ENCODE measurements at regions not wholly inside any gene's neighbourhood (a gene's known extent, or its start where the extent isn't known, plus 50 kb on each side); places are given as distances from the start of the nearest gene placed in this dataset.

GRCh38 chr6:63487103-63487813, 85.0 kb upstream of the LOC128125822 start:
- no peaks in the 10 kb centered on the region for H3K27me3 ChIP-seq (ENCODE audit: control insufficient read depth, insufficient read depth, low read length)
- DNase-seq (ENCODE audit: low read depth in 2 of 2): no peak
- TF ChIP-seq EZH2 (IDR thresholded peaks at IDR 0.05; ENCODE audit: low read length, missing control alignments): no peak
- TF ChIP-seq CTCF (conservative IDR thresholded peaks at IDR 0.05 in 1 of 2, IDR thresholded peaks at IDR 0.05 in 1 of 2; ENCODE audit: low read depth in 1 of 2, low read length in 2 of 2): no peak

GRCh38 chr6:63491119-63491518, 81.2 kb upstream of the LOC128125822 start:
- Histone ChIP-seq H2AFZ (ENCODE audit: low read length) (no peak overlapping the region), H3K4me1 (ENCODE audit: control insufficient read depth, extremely low read depth, insufficient read depth, low read length) (no peaks in the 10 kb centered on the region), H3K79me2 (ENCODE audit: control insufficient read depth, insufficient read depth, low read length) (no peaks in the 10 kb centered on the region), H3K9me3 (ENCODE audit: control insufficient read depth, insufficient read depth, low read depth, low read length) (no peaks in the 10 kb centered on the region), H3K36me3 (ENCODE audit: control insufficient read depth, insufficient read depth, low read length) (no peaks in the 10 kb centered on the region), H3K27me3 (ENCODE audit: control insufficient read depth, insufficient read depth, low read length) (no peaks in the 10 kb centered on the region), H3K9ac (ENCODE audit: insufficient read depth, low read length) (no peak overlapping the region), H3K27ac (ENCODE audit: insufficient read depth, low read length) (no peak overlapping the region), H3K4me2 (ENCODE audit: extremely low read depth, insufficient read depth, low read length) (no peak overlapping the region), H4K20me1 (ENCODE audit: control insufficient read depth, extremely low read depth, insufficient read depth, low read length) (no peaks in the 10 kb centered on the region), H3K4me3 (replicated peaks in 1 of 4; ENCODE audit: control extremely low read depth in 1 of 4, insufficient read depth in 1 of 4, low read depth in 3 of 4, low read length in 4 of 4) (no peak overlapping the region)
- DNase-seq (ENCODE audit: low read depth in 2 of 2): no peak
- no peak for TF ChIP-seq EZH2 (IDR thresholded peaks at IDR 0.05; ENCODE audit: low read length, missing control alignments)

More at GRCh38 chr6:63487103-63487813, 85.0 kb upstream of the LOC128125822 start:
- H3K79me2 ChIP-seq (ENCODE audit: control insufficient read depth, insufficient read depth, low read length): no peaks in the 10 kb centered on the region
- H3K4me3 ChIP-seq (replicated peaks in 1 of 4; ENCODE audit: control extremely low read depth in 1 of 4, insufficient read depth in 1 of 4, low read depth in 3 of 4, low read length in 4 of 4): no peak overlapping the region
- H3K4me2 ChIP-seq (ENCODE audit: extremely low read depth, insufficient read depth, low read length): no peak overlapping the region
- no peak overlapping the region for H3K27ac ChIP-seq (ENCODE audit: insufficient read depth, low read length)
- no peaks in the 10 kb centered on the region for H3K9me3 ChIP-seq (ENCODE audit: control insufficient read depth, insufficient read depth, low read depth, low read length)
- H3K9ac ChIP-seq (ENCODE audit: insufficient read depth, low read length): no peak overlapping the region
- H3K4me1 ChIP-seq (ENCODE audit: control insufficient read depth, extremely low read depth, insufficient read depth, low read length): no peaks in the 10 kb centered on the region
- H2AFZ ChIP-seq (ENCODE audit: low read length): no peak overlapping the region
- no peaks in the 10 kb centered on the region for H4K20me1 ChIP-seq (ENCODE audit: control insufficient read depth, extremely low read depth, insufficient read depth, low read length)
- H3K36me3 ChIP-seq (ENCODE audit: control insufficient read depth, insufficient read depth, low read length): no peaks in the 10 kb centered on the region

GRCh38 chr6:63492476-63492875, 79.8 kb upstream of the LOC128125822 start:
- Histone ChIP-seq H3K27me3 (ENCODE audit: control insufficient read depth, insufficient read depth, low read length) (no peaks in the 10 kb centered on the region), H3K9me3 (ENCODE audit: control insufficient read depth, insufficient read depth, low read depth, low read length) (no peaks in the 10 kb centered on the region), H4K20me1 (ENCODE audit: control insufficient read depth, extremely low read depth, insufficient read depth, low read length) (no peaks in the 10 kb centered on the region), H3K27ac (ENCODE audit: insufficient read depth, low read length) (no peak overlapping the region), H3K36me3 (ENCODE audit: control insufficient read depth, insufficient read depth, low read length) (no peaks in the 10 kb centered on the region), H3K4me1 (ENCODE audit: control insufficient read depth, extremely low read depth, insufficient read depth, low read length) (no peaks in the 10 kb centered on the region), H3K4me3 (replicated peaks in 1 of 4; ENCODE audit: control extremely low read depth in 1 of 4, insufficient read depth in 1 of 4, low read depth in 3 of 4, low read length in 4 of 4) (no peak overlapping the region), H3K79me2 (ENCODE audit: control insufficient read depth, insufficient read depth, low read length) (no peaks in the 10 kb centered on the region), H3K4me2 (ENCODE audit: extremely low read depth, insufficient read depth, low read length) (no peak overlapping the region), H2AFZ (ENCODE audit: low read length) (no peak overlapping the region), H3K9ac (ENCODE audit: insufficient read depth, low read length) (no peak overlapping the region)
- no peak for TF ChIP-seq EZH2 (IDR thresholded peaks at IDR 0.05; ENCODE audit: low read length, missing control alignments)
- no peak for TF ChIP-seq CTCF (conservative IDR thresholded peaks at IDR 0.05 in 1 of 2, IDR thresholded peaks at IDR 0.05 in 1 of 2; ENCODE audit: low read depth in 1 of 2, low read length in 2 of 2)
- DNase-seq (ENCODE audit: low read depth in 2 of 2): no peak
